Keratinocyte (primary cell): ENCODE measurements at regions not wholly inside any gene's neighbourhood (a gene's known extent, or its start where the extent isn't known, plus 50 kb on each side); places are given as distances from the start of the nearest gene placed in this dataset.

ENCODE experiments used
- DNase-seq: peaks from one replicate; pipeline ENCODE4 v3.0.0-alpha.2; 2011; ENCODE audit warnings: low read depth, missing footprints, low spot score
- FAIRE-seq: peaks from 2 replicates; lab custom pipeline; 2011; peaks lifted over from hg19 to GRCh38; lab: Jason Lieb, UNC
- H2AFZ ChIP-seq: 2 replicates; pipeline ENCODE4 v1.6.0; 2012; ENCODE audit warnings: low read length, control low read depth, inconsistent platforms; ENCODE audit not compliant: control insufficient read depth
- H3K27ac ChIP-seq: 2 replicates; pipeline ENCODE4 v1.5.1; 2011; ENCODE audit warnings: low read length; ENCODE audit not compliant: control insufficient read depth, insufficient read depth
- H3K27me3 ChIP-seq: 3 replicates; pipeline ENCODE4 v1.6.0; 2011; ENCODE audit warnings: low read length; ENCODE audit not compliant: control insufficient read depth, insufficient read depth; ENCODE audit errors: extremely low read depth
- H3K36me3 ChIP-seq, 2 experiments: 2 replicates in 1 of 2; 3 replicates in 1 of 2; pipeline ENCODE4 v1.5.1; 2011; ENCODE audit warnings: low read length in 2 of 2, mild to moderate bottlenecking in 1 of 2; ENCODE audit not compliant: control insufficient read depth in 2 of 2, insufficient read depth in 2 of 2; ENCODE audit errors: extremely low read depth in 1 of 2
- H3K4me1 ChIP-seq: 3 replicates; pipeline ENCODE4 v1.5.1; 2011; ENCODE audit warnings: low read length; ENCODE audit not compliant: control insufficient read depth, insufficient read depth; ENCODE audit errors: extremely low read depth
- H3K4me2 ChIP-seq: 3 replicates; pipeline ENCODE4 v1.6.0; 2011; ENCODE audit warnings: low read depth, low read length; ENCODE audit not compliant: control insufficient read depth, insufficient read depth; ENCODE audit errors: extremely low read depth
- H3K4me3 ChIP-seq, 3 experiments: fragments of 200-600 bp in 1 of 3; sonication (generic) in 1 of 3; 2 replicates in 2 of 3; 3 replicates in 1 of 3; pipeline ENCODE4 v1.5.1; 2011 to 2016; ENCODE audit warnings: low read length in 3 of 3, mild to moderate bottlenecking in 3 of 3, control low read depth in 2 of 3, inconsistent platforms in 1 of 3, low read depth in 1 of 3, mixed read lengths in 1 of 3, mixed run types in 1 of 3, moderate library complexity in 1 of 3; ENCODE audit not compliant: control insufficient read depth in 2 of 3, insufficient read depth in 2 of 3; ENCODE audit errors: extremely low read depth in 1 of 3
- H3K79me2 ChIP-seq: 2 replicates; pipeline ENCODE4 v1.6.0; 2012; ENCODE audit warnings: low read length; ENCODE audit not compliant: control insufficient read depth, insufficient read depth
- H3K9ac ChIP-seq: 3 replicates; pipeline ENCODE4 v1.6.0; 2011; ENCODE audit warnings: low read length; ENCODE audit not compliant: control insufficient read depth, insufficient read depth; ENCODE audit errors: extremely low read depth
- H3K9me1 ChIP-seq: 3 replicates; pipeline ENCODE4 v1.6.0; 2011; ENCODE audit warnings: low read length; ENCODE audit not compliant: control insufficient read depth, insufficient read depth; ENCODE audit errors: extremely low read depth
- H3K9me3 ChIP-seq: 2 replicates; pipeline ENCODE4 v1.5.1; 2012; ENCODE audit warnings: low read depth, low read length; ENCODE audit not compliant: control insufficient read depth
- H4K20me1 ChIP-seq: 3 replicates; pipeline ENCODE4 v1.6.0; 2011; ENCODE audit warnings: low read length; ENCODE audit not compliant: control insufficient read depth, insufficient read depth; ENCODE audit errors: extremely low read depth
- CTCF ChIP-seq, 3 experiments: IDR thresholded peaks in 1 of 3; conservative IDR thresholded peaks in 1 of 3; optimal IDR thresholded peaks in 1 of 3; 2 replicates in 2 of 3; 3 replicates in 1 of 3; pipeline versions ENCODE3 to v1.5.1; 2011; ENCODE audit warnings: low read length in 3 of 3, mild to moderate bottlenecking in 3 of 3, moderate library complexity in 2 of 3, control low read depth in 1 of 3, inconsistent platforms in 1 of 3; ENCODE audit not compliant: insufficient read depth in 2 of 3; ENCODE audit errors: extremely low read depth in 1 of 3
- EZH2 ChIP-seq: IDR thresholded peaks from one replicate; pipeline ENCODE4 v1.6.1; 2012; ENCODE audit warnings: inconsistent platforms, mild to moderate bottlenecking, low read length, moderate library complexity
- dilution Hi-C: fragments of 300-500 bp; cut with MboI; formaldehyde crosslinking; loops from one replicate; pipeline ENCODE4 v1.7.0; 2020; ENCODE audit warnings: low sequenced_read_pairs; ENCODE audit not compliant: extremely low pct_ligation_motif_present

GRCh38 chr2:122180972-122181371 is 425.5 kb downstream of the TSN start:
- Histone ChIP-seq H3K27ac (no peak overlapping the region), H4K20me1 (no peaks in the 10 kb centered on the region), H3K27me3 (no peaks in the 10 kb centered on the region), H2AFZ (no peak overlapping the region), H3K79me2 (no peaks in the 10 kb centered on the region), H3K9ac (no peak overlapping the region), H3K36me3 (no peaks in the 10 kb centered on the region), H3K9me1 (no peaks in the 10 kb centered on the region), H3K4me2 (no peak overlapping the region), H3K9me3 (no peaks in the 10 kb centered on the region), H3K4me3 (no peak overlapping the region), H3K4me1 (no peaks in the 10 kb centered on the region)
- dilution Hi-C loops = no loop called here
- DNase-seq (no peak), FAIRE-seq (no peak)
- TF ChIP-seq CTCF (optimal IDR thresholded peaks at IDR 0.05 in 1 of 3, IDR thresholded peaks at IDR 0.05 in 1 of 3, conservative IDR thresholded peaks at IDR 0.05 in 1 of 3; ENCODE audit: extremely low read depth in 1 of 3, insufficient read depth in 2 of 3, low read length in 3 of 3) = no peak
- TF ChIP-seq EZH2 = no peak

GRCh38 chr2:122182616-122183355 is 427.3 kb downstream of the TSN start:
- DNase-seq (no peak), FAIRE-seq (no peak)
- Histone ChIP-seq H3K36me3 (no peaks in the 10 kb centered on the region), H3K79me2 (no peaks in the 10 kb centered on the region), H3K9me1 (no peaks in the 10 kb centered on the region), H3K4me1 (no peaks in the 10 kb centered on the region), H3K4me3 (no peak overlapping the region), H3K9me3 (no peaks in the 10 kb centered on the region), H3K9ac (no peak overlapping the region), H3K27me3 (no peaks in the 10 kb centered on the region), H3K27ac (no peak overlapping the region), H3K4me2 (no peak overlapping the region), H4K20me1 (no peaks in the 10 kb centered on the region), H2AFZ (no peak overlapping the region)
- no peak for TF ChIP-seq CTCF (optimal IDR thresholded peaks at IDR 0.05 in 1 of 3, IDR thresholded peaks at IDR 0.05 in 1 of 3, conservative IDR thresholded peaks at IDR 0.05 in 1 of 3; ENCODE audit: extremely low read depth in 1 of 3, insufficient read depth in 2 of 3, low read length in 3 of 3)
- TF ChIP-seq EZH2 = no peak
- dilution Hi-C loops = no loop called here
